ENCODE measurements at regions not wholly inside any gene's neighbourhood (a gene's known extent, or its start where the extent isn't known, plus 50 kb on each side); places are given as distances from the start of the nearest gene placed in this dataset.

GRCh38 chr13:38543561-38543960, 143.3 kb upstream of the FREM2 start:
- no peak for DNase-seq

GRCh38 chr13:38563739-38564138, 123.1 kb upstream of the FREM2 start:
- Mint-ChIP-seq H3K4me3 (no peak overlapping the region), H3K9me3 (no peaks in the 10 kb centered on the region), H3K4me1 (no peaks in the 10 kb centered on the region), H3K27me3 (peaks cover 7% of the 10 kb centered on the region), H3K27ac (no peak overlapping the region)
- DNase-seq (no peak), ATAC-seq (no peak)

More at GRCh38 chr13:38543561-38543960, 143.3 kb upstream of the FREM2 start:
- Mint-ChIP-seq H3K9me3 (peaks cover 0 to 13% of the 10 kb centered on the region in 2 donors), H3K27me3 (no peaks in the 10 kb centered on the region), H3K4me3 (no peak overlapping the region), H3K27ac (no peak overlapping the region), H3K4me1 (no peaks in the 10 kb centered on the region)
- no peak for ATAC-seq

GRCh38 chr13:38564256-38565150, 122.4 kb upstream of the FREM2 start:
- Mint-ChIP-seq H3K9me3 (no peaks in the 10 kb centered on the region), H3K27me3 (peaks cover 7% of the 10 kb centered on the region)
- ATAC-seq: no peak

GRCh38 chr13:38566023-38566422, 120.9 kb upstream of the FREM2 start:
- Mint-ChIP-seq H3K27ac (no peak overlapping the region), H3K4me1 (no peaks in the 10 kb centered on the region), H3K27me3 (peaks cover 7% of the 10 kb centered on the region), H3K9me3 (no peaks in the 10 kb centered on the region), H3K4me3 (no peak overlapping the region)
- ATAC-seq (no peak), DNase-seq (no peak)

More at GRCh38 chr13:38564256-38565150, 122.4 kb upstream of the FREM2 start:
- no peak for DNase-seq
- H3K4me1 Mint-ChIP-seq: no peaks in the 10 kb centered on the region
- no peak overlapping the region for H3K4me3 Mint-ChIP-seq
- H3K27ac Mint-ChIP-seq: no peak overlapping the region

GRCh38 chr13:38566519-38566918, 120.4 kb upstream of the FREM2 start:
- no peak for DNase-seq
- ATAC-seq: no peak
- H3K27ac Mint-ChIP-seq: no peak overlapping the region
- no peak overlapping the region for H3K4me3 Mint-ChIP-seq
- H3K9me3 Mint-ChIP-seq: no peaks in the 10 kb centered on the region
- H3K27me3 Mint-ChIP-seq: peaks cover 7% of the 10 kb centered on the region
- H3K4me1 Mint-ChIP-seq: no peaks in the 10 kb centered on the region

- no peak for ATAC-seq
- Mint-ChIP-seq H3K27me3 (peaks cover 7% of the 10 kb centered on the region), H3K27ac (no peak overlapping the region), H3K4me1 (no peaks in the 10 kb centered on the region), H3K4me3 (no peak overlapping the region), H3K9me3 (no peaks in the 10 kb centered on the region)
- no peak for DNase-seq
Measured at GRCh38 chr13:38570706-38571105, 116.2 kb upstream of the FREM2 start.

GRCh38 chr13:38575427-38575826, 111.5 kb upstream of the FREM2 start:
- no peak overlapping the region for H3K27ac Mint-ChIP-seq
- H3K27me3 Mint-ChIP-seq: peaks cover 9% of the 10 kb centered on the region
- H3K4me1 Mint-ChIP-seq: no peaks in the 10 kb centered on the region
- DNase-seq: no peak
- no peak overlapping the region for H3K4me3 Mint-ChIP-seq
- H3K9me3 Mint-ChIP-seq: no peaks in the 10 kb centered on the region
- ATAC-seq: no peak

- Mint-ChIP-seq H3K4me1 (no peaks in the 10 kb centered on the region), H3K9me3 (no peaks in the 10 kb centered on the region), H3K27me3 (peaks cover 9% of the 10 kb centered on the region), H3K4me3 (no peak overlapping the region), H3K27ac (no peak overlapping the region)
- ATAC-seq (no peak), DNase-seq (no peak)
Measured at GRCh38 chr13:38577048-38577447, 109.8 kb upstream of the FREM2 start.

GRCh38 chr13:38582133-38582532, 104.7 kb upstream of the FREM2 start:
- DNase-seq: no peak
- H3K27ac Mint-ChIP-seq: no peak overlapping the region
- H3K9me3 Mint-ChIP-seq: no peaks in the 10 kb centered on the region
- no peak overlapping the region for H3K4me3 Mint-ChIP-seq
- ATAC-seq: no peak
- H3K27me3 Mint-ChIP-seq: peaks cover 17% of the 10 kb centered on the region
- no peaks in the 10 kb centered on the region for H3K4me1 Mint-ChIP-seq

GRCh38 chr13:38590230-38590629, 96.6 kb upstream of the FREM2 start:
- ATAC-seq (no peak), DNase-seq (no peak)
- no peak overlapping the region for H3K27ac Mint-ChIP-seq
- no peak overlapping the region for H3K4me3 Mint-ChIP-seq
- H3K9me3 Mint-ChIP-seq: peaks cover 0 to 4% of the 10 kb centered on the region in 2 donors
- H3K4me1 Mint-ChIP-seq: no peaks in the 10 kb centered on the region
- no peaks in the 10 kb centered on the region for H3K27me3 Mint-ChIP-seq

- Mint-ChIP-seq H3K4me1 (no peaks in the 10 kb centered on the region), H3K9me3 (peaks cover 0 to 4% of the 10 kb centered on the region in 2 donors), H3K4me3 (no peak overlapping the region), H3K27ac (no peak overlapping the region), H3K27me3 (no peaks in the 10 kb centered on the region)
- ATAC-seq (no peak), DNase-seq (no peak)
Measured at GRCh38 chr13:38590796-38591507, 95.9 kb upstream of the FREM2 start.

- H3K27me3 Mint-ChIP-seq: peaks cover 23% of the 10 kb centered on the region
- no peak overlapping the region for H3K4me3 Mint-ChIP-seq
- ATAC-seq (no peak), DNase-seq (no peak)
- no peaks in the 10 kb centered on the region for H3K4me1 Mint-ChIP-seq
- peaks cover 0 to 4% of the 10 kb centered on the region in 2 donors for H3K9me3 Mint-ChIP-seq
- H3K27ac Mint-ChIP-seq: no peak overlapping the region
Measured at GRCh38 chr13:38602266-38602665, 84.6 kb upstream of the FREM2 start.

GRCh38 chr13:38606699-38607535, 80.0 kb upstream of the FREM2 start:
- Mint-ChIP-seq H3K27ac (no peak overlapping the region), H3K27me3 (peaks cover 9% of the 10 kb centered on the region), H3K9me3 (no peaks in the 10 kb centered on the region), H3K4me3 (no peak overlapping the region), H3K4me1 (no peaks in the 10 kb centered on the region)
- DNase-seq (no peak), ATAC-seq (no peak)

GRCh38 chr13:38617936-38618335, 68.9 kb upstream of the FREM2 start:
- Mint-ChIP-seq H3K4me1 (no peaks in the 10 kb centered on the region), H3K27me3 (no peaks in the 10 kb centered on the region), H3K9me3 (no peaks in the 10 kb centered on the region), H3K27ac (no peak overlapping the region), H3K4me3 (no peak overlapping the region)
- DNase-seq (no peak), ATAC-seq (no peak)

GRCh38 chr13:38618336-38618735, 68.5 kb upstream of the FREM2 start:
- no peak for ATAC-seq
- Mint-ChIP-seq H3K27ac (no peak overlapping the region), H3K4me1 (no peaks in the 10 kb centered on the region), H3K9me3 (no peaks in the 10 kb centered on the region), H3K4me3 (no peak overlapping the region), H3K27me3 (no peaks in the 10 kb centered on the region)
- no peak for DNase-seq
